NCI-H187 treated with DMSO at 0.1 percent for 48 hours (cell line): ENCODE measurements at regions not wholly inside any gene's neighbourhood (a gene's known extent, or its start where the extent isn't known, plus 50 kb on each side); places are given as distances from the start of the nearest gene placed in this dataset.

Source experiments
- DNase-seq: peaks from one replicate; lab custom pipeline; 2025; lab: John Stamatoyannopoulos, UW

DNA sequence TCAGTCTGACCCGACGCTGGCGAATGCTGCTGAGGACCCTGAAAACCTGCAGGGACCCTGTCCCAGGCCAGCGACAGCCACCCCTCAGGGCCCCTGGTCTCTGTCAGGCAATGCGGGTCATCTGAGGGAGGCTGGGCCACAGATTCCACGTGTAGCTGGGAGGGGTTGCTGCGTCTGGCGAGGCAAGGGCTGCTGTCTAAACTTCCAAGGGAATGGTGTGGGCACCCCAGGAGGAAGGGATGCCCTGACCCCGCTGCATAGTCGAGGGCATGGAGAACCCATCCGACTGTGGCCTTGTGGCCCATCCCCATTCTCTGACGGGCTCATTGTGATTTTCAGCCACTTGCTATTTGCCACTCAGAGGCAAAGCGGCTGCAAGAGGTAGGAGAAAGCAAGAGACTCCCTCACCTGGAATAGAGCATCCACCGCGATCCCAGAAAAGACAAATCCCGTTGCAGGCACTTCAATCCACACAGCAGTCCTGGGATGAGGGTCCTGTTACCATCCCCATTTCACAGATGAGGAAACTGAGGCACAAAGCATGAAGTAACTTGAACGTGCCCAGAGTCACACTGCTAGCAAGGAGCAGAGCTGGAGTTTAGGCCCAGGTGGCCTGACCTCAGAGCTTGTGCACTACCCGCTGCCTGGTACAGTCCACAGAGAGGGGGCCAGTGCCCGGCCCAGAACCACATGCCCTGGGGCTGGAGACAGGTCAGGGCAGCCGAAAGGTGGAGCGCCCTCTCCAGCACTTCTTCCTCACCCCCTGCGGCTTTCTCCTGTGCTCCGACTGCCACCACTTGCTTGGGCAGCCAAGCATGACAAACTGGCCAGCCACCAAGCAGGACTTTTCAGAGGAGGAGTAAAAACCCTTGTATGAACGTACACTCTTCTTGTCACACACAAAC is 163.8 kb upstream of the KLF14 start:
- DNase-seq, result no peak

DNA sequence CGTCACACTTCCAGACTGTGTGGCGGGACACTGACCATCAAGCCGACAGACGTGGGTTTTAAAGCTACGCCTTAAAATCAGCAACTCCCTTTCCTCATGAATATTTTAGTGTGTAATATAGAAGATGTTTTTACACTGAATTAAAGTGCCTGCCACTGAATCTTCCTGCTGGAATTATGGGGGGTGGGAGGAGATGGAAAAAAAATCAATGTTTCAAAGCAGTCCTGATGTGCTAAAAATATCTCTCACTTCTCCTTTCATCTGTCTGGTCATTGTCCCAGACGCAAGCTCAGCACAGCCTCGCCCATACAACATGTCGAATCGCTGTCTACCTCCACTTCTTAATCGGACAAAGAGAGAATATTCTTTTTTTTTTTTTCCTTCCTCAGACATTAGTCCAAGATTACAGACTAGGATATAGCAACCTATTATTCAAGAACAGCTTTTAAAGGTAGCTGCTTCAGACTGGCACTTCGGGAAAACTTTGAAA is 165.1 kb upstream of the KLF14 start:
- DNase-seq, result no peak

DNA sequence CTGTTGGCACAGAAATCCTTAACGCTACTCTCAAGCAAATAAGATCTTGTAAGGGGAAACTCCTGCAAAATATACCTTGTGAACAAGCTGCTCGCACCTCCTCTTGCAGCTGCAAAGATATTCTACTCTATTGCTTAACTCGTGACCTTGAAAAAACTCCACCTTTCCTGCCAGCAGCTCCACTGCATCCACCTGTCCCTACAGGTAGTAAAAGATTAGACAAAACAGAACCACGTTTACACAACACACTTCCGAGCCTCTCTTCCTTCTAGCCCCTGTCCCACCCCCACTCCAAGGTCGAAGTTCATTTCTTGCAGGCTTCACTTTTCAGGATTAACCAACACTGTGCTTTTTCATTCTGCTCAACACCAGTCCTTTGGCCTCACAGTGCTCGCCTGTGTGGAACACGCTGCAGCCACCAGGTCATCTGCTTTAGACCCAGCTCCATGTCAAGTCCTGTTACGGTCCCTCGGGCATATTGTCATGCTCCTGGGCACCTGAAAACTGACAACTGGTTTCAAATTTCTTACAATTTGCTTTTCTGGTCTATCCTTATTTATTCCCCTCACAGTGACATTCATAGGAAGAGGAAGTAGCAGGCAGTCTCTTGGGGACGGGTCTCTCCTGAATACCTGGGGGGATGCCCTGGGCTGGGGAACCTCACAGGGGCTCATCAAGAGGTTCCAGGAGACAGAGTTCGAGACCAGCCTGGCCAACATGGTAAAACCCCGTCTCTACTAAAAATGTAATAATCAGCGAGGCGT is 165.8 kb upstream of the KLF14 start:
- no peak for DNase-seq

DNA sequence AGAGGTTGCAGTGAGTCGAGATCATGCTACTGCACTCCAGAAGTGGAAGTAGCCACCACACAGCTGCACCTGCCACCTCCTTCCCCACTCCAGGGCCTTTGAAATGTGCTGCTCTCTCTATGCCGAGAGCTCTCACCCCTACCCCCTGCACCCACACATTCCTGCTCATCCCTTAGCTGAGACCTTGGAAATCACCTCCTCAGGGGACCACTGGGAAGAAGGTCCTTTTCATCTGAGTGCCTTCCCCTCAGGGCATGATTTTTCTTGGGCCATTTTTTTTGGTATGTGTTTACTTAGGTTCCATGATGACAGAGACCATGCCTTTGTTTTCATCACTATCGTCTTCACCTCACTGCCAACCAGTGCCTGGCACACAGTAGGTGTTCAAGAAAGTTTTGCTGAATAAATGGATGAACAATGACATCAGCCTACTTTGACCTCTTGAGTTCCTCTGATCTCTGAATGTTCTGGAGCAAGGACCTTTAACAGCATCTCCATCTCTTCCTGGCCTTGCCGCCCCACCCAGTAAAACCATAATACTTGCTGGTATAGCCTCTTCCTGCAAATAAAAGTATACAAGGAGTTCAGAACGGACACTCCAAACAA is 166.6 kb upstream of the KLF14 start:
- DNase-seq, result no peak

DNA sequence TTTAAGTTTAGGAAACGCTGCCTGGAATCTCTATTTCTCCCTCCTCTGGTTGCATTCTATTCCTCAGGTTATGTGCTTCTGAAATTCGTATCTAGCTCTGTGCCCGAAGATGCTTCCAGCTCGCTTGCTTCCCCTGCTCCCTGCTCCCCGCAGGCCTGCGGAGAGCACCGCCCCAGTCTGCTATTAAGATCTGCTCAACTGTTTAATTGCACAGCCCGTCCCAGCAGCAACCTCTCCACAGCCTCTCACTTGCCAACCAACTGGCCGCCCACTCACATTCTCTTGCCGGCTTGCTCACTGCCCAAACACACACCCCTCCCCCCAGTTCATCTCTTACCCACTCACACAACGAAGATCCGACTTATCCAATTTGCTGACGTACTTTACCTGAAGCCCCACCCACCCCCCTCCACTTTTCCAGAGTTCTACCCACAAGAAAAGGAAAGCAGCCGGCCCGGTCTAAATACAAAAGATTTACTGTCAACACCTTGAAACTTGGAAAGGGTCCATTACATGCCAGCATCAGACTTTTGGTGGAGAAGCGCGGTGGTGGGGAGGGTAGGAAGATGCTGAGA is 167.3 kb upstream of the KLF14 start:
- DNase-seq, result no peak

DNA sequence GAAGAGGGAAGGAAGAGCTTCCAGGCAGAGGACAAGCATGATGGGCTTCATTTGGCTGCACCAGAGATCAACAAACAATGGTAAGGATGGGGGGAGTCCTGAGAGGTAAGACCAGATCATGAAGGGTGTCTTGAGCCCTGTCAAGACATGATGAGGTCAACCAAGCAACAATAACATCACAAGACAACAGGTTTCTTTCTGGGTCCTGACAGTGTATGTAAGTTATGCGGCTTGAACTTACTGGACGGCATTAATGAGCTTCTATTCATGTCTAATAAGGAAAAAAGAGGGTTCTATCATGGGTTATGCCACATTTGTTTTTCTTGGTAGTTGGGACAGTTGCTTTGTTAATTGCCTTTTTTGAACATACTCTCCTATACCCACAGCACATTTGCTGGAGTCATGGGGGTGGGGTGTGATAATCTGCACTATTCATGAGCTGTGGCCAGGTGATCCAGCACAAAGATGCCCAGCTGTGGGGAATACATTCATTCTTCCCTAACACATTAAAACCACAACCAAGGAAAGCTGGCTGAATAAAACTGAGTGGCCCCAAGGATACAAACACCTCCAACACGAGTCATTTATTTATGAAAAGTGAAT is 168.8 kb upstream of the KLF14 start:
- DNase-seq, result no peak

DNA sequence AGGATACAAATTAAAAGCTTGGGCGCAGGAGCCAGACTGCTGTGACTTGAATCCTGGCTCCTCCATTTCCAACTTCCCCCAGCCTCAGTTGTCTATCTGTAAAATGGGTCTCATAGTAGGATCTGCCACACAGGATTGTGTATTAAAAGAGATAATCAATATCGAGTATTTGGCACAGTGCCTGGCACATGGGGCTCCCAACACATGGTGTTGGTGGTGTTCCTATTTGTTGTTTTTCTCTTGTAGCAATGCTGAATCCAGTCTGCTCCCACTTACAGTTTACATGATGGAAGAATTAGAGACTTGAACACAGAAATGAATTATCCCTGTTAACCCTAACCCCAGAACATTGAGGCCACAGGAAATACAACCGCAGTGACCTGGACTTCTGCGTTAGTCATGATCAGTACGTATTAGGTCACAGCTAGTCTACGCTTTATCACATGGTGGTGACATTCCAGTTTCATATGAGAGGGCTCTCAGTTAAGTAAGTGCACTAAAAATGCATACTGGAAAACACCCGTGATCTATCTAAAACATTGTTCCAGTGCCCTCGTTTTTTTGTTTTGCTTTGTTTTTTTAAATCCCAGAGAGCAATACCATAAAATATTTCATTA is 169.5 kb upstream of the KLF14 start:
- DNase-seq, result no peak

DNA sequence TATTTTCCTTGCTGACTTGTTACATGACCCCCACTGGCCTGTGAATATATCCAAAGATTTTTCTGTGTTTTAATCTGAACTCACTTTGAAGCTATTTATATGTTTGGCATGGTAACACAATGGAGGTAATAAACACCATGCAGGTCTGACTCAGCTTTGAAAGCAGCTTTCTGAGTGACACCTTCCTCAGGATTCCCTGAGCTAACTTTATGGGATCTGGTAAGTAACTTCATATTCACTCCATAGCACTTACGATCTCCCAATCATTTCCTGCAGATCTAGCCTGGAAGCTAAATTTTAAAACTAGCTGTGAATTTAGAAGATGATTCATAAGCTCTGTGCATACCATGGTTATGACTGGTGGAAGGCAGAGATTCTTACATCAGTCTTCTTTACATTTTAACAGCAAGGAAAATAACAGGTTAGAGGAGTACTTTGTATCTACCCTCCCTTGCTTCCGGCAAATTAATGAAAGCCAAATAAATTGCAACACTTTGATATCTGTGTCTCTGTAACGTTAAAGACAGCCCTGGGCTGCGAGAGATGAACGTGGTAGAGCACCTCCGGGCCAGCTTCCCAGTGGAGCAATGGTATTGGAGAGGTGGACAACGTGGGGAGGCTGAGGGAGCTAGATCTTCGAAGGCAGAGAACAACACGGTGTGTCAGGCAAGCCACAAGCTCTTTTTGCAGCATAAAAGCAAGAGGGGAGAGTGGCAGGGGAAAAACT is 170.2 kb upstream of the KLF14 start:
- DNase-seq, result no peak

DNA sequence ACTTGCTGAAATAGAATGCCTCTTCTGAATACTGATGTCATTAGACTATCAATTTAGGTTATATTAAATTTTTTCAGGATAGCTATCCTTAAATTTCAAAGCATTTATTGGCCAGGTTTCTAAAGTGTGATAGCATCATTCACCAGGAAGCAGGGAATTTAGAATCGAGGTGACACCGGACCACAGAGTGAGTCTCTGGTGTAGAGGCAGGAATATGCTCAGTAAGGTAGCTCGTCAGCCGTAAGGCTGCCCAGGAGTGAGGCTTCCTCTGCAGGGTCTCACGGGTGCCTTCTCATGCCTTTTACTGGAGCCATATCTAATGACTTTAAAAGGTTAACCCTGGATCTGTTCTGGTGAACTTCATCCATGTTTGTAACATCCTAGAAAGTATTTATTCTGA is 170.8 kb upstream of the KLF14 start:
- DNase-seq, result no peak

DNA sequence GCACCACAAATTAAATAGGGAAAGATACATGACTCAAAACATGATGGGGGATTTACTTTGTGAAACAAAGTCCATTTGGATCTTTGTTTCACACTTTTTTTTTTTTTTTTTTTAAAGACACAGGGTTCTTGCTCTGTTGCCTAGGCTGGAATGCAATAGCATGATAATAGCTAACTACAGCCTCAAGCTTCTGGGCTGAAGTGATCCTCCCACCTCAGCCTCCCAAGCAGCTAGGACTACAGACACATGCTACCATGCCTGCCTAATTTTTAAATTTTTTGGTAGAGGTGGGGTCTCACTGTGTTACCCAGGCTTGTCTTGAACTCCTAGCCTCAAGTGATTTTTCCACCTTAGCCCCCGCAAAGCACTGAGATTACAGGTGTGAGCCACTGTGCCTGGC is 172.6 kb upstream of the KLF14 start:
- DNase-seq, result no peak

DNA sequence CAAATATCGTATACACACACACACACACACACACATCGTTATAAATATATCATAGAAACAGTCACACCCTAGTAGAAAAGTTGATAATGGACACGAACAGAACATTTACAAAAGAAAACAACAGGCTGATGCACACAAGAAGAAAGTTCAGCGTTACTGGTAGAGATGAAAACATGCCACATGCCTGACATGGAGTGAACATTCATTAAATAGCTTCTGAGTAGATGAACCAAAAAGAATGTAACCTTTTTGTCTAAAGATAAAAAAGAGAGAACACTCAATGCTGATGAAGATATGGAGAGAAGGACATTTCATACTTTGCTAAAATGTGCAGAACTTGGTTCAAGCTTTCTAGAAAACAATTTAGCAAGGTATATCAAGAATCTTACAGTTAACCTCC is 173.4 kb upstream of the KLF14 start:
- no peak for DNase-seq

DNA sequence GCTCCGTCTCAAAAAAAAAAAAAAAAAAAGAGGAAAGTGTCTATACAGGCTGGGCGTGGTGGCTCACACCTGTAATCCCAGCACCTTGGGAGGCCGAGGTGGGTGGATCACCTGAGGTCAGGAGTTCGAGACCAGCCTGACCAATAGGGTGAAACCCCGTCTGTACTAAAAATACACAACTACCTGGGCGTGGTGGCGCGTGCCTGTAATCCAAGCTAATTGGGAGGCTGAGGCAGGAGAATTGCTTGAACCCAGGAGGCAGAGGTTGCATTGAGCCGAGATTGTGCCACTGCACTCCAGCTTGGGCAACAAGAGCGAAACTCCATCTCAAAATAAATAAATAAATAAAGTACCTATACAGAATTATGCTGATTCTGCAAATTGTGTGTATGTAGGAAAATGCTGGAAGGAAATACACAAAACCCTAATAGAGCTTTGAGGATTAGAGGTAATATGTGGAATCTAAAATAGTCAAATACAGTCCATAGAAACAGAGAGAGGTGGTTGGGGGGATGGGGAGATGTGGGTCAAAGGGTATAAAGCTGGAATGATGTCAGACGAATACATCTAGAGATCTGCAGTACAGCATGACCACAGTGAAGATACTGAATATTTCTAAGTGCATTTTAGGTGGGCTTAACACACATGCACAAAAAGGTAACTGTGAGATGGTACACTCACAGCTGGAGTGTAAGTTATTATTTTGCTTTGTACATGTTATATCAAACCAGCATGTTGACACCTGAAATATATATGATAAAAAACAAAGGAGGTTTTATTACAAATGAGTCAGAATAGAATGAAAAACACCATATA is 174.5 kb upstream of the KLF14 start:
- DNase-seq, result no peak

DNA sequence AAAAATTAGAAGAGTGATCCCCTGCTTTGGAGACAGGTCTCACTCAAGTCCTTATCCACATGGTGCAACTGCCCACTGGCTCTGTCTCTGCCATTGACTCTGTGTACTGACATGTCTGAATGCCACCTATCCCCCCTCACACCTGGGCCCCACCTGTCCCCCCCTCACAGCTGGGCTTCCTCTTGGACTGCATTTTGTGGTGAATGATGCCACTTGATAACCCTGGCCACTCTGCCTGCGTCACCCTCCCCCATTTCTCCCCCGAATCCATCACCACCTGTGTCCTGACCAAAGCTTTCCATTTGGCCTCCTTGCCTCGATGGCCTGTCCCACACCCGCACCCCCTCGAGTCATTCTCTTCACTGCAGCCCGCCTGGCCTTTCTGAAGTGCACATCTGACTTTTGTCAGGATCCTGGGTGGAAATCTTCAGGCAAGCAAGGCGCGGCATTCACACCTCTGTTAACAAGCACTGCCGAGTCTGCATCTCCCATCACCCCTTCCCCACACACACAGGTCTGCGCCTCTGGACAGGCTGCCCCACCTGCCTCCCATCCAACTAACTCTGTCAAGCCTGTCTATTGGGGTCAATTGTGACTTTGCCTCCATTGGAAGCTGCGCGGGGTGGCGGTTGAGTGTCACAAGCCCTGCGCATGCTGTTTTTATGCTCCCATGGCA is 175.3 kb upstream of the KLF14 start:
- no peak for DNase-seq

DNA sequence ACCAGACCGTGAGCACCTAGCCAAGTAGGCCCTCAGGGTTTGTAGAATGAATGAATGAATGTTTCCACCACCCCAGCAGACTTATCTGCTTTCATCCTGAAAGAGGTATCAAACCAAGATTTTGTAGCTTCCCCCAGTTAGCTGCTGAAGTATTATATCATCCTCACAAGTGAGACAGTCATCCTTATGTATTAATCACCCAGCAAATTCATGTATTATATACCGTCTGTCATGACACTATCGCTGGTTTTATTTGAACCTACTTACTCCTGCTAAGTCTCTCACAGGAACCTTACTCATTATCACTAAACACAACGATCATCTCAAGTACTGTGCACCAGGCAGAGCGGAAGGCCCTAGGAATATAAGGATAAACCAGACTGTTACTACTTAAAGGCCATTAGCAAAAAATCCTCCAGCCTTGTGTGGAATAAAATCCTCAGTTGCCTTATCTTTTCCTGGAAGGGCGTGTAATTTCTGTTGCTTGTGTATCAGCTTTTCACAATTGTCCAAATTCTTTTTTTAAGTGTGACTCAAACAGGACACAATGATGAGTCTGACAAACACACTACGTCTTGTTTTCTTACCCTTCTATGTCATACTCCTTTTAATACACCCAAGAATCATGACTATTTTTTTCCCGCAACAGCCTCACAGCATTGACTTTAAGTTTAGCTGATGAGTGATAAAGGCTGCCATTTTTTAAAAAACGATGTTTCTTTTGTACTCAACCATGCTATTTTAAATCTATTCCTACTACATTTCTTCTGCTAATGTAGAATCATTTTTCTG is 176.1 kb upstream of the KLF14 start:
- no peak for DNase-seq

DNA sequence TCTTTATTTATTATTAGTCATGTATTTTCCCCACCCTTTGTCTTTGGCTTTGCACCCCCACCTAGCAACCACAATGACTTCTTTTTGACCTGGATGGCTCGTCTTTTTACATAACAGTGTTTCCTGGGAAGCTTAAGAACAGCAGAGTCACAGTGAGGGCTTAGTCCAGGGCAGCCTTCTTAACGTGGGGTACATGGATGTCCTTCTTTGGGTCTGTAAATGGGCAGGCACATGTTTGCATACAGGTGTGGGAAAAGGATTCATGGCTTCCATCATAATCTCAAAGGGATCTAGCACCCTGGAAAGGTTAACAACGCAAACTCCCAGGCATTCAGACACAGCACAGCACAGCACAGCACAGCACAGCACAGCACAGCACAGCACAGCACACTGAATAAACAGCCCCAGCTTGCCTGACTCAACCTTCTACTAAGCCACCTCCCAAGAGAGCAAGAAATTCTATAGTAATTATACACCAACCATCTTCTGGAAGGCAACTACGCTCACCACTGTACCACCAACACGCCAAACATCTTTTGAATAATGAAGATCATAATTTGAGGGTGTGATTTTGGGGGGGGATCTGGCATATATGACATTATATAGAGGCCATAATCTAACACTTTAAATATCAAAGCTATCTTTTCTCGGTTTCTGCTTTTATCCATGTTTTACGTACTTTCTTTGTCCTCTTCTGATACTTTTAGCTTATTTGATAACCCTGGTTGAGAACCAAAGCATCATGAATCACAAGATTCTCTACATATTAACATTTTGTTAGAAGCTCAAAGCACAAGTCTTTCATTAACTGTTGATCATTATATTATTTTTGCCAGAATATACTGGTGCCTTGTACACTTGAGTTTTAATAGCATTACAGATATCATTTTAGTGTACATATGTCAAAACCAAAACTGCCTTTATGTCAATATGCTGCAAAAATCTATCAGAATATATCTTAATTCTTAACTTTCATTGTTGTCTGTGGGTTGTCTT is 177.2 kb upstream of the KLF14 start:
- DNase-seq, result no peak

DNA sequence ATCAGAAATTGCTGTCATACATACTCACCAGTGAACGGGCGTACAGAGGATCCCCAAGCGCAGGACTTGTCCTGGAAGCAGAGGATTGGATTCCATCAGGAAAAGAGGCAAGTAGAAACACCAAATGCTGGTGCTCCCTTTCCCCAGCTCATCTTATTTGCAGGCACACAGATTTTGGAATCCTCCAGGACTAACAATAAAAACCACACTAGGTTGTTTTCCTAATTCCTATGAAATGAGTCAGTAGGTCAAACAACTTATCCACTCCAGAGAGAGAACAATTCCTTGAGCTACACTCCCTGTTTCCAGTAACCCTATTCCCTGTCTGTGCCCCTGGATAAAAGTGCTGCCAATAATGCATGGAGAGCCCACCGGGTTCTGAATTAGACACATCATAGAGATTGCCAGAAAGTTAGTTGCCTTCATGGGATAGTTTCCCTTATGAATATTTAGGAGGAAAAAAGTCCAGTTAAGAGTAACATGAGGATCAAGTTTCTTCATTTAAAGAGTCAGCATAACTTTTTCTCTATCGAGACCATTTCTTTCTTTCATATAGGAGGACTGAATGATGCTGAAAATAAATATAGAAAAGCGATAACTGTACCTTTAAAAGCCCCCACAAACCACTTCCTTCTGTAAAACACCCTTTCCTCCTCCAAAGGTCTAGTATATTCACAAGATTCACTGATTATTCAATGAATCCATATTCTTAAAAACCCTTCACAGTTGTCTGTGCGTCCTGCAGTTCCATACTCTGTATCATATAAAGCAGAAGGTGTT is 178.3 kb upstream of the KLF14 start:
- DNase-seq, result no peak
